Astrocyte of the cerebellum (primary cell): ENCODE measurements at regions not wholly inside any gene's neighbourhood (a gene's known extent, or its start where the extent isn't known, plus 50 kb on each side); places are given as distances from the start of the nearest gene placed in this dataset.

ENCODE experiments used
- DNase-seq: peaks from one replicate; pipeline ENCODE4 v3.0.0-alpha.2; 2011; ENCODE audit warnings: low read depth
- H3K4me3 ChIP-seq: 2 replicates; pipeline ENCODE4 v1.5.1; 2011; ENCODE audit warnings: mild to moderate bottlenecking, low read depth, low read length, moderate library complexity
- CTCF ChIP-seq: IDR thresholded peaks from 2 replicates; pipeline ENCODE4 v1.5.1; 2012; ENCODE audit warnings: low read length, low read depth, moderate library complexity, mild to moderate bottlenecking; ENCODE audit errors: missing control alignments
- in situ Hi-C: cut with HindIII; loops from 2 replicates; pipeline ENCODE4 v1.10.0; 2017; ENCODE audit warnings: low sequenced_read_pairs

DNA sequence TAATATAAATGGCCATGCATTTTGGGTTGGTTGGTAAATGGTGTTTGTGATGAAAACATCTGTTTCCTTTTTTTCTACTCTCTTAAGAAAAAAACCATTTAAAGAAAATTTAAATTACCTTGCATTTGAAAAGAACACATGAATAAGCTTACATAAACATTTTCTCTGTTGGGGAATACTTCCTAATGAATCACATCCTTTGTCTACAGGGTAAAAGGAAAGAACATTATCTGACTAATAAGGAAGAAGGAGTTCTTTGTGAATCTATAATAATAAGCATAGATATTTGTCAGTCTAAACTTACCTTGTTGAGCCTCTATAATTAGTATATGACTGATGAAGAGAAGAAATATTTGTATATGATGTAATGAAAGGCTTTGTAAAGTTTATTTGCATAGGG is 254.1 kb upstream of the ZNF717 start:
- TF ChIP-seq CTCF = no peak
- in situ Hi-C loops = no loop called here
- DNase-seq = no peak
- no peak overlapping the region for H3K4me3 ChIP-seq

GRCh38 chr3:76040946-76041345 is 255.6 kb upstream of the ZNF717 start:
- in situ Hi-C loops = no loop called here
- no peak for TF ChIP-seq CTCF
- DNase-seq = peak; percentile 38
- H3K4me3 ChIP-seq = no peak overlapping the region

DNA sequence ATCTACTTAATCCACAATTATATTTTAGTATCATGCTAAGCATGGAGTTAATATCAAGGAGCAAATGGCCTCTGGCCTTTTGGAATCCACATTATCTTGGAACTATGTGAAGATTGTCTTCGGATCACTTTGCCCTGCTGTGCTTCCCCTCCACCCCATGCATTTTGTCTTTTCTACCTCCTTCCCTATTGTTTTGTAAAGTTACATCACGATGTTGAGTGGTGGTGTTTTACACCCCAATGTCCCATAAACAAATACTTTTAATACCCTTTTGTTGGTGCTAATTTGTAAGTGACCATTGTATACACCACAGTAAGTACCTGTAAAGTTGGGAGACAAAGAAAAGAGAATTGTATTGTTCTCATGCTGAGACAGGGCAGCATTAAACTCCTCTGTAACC is 258.4 kb upstream of the ZNF717 start:
- no peak for DNase-seq
- no peak for TF ChIP-seq CTCF
- in situ Hi-C loops = no loop called here
- H3K4me3 ChIP-seq = no peak overlapping the region

GRCh38 chr3:76044601-76045600 is 259.6 kb upstream of the ZNF717 start:
- in situ Hi-C loops = no loop called here
- DNase-seq = peak; percentile 59
- peak; percentile 67 for TF ChIP-seq CTCF
- no peak overlapping the region for H3K4me3 ChIP-seq

- in situ Hi-C loops = no loop called here
- DNase-seq = no peak
- no peak overlapping the region for H3K4me3 ChIP-seq
- no peak for TF ChIP-seq CTCF
Measured at GRCh38 chr3:76047368-76047767, 262.0 kb upstream of the ZNF717 start.

GRCh38 chr3:76049776-76050175 is 264.4 kb upstream of the ZNF717 start:
- DNase-seq = no peak
- TF ChIP-seq CTCF = no peak
- in situ Hi-C loops = no loop called here
- no peak overlapping the region for H3K4me3 ChIP-seq
